Hepatocyte (in vitro differentiated cells): ENCODE measurements at regions not wholly inside any gene's neighbourhood (a gene's known extent, or its start where the extent isn't known, plus 50 kb on each side); places are given as distances from the start of the nearest gene placed in this dataset.

Source experiments
- EZH2 ChIP-seq: fragments of 200-600 bp; sonication (generic); IDR thresholded peaks from 2 replicates; pipeline ENCODE4 v1.6.1; 2016; ENCODE audit warnings: antibody characterized with exemption, mild to moderate bottlenecking, borderline replicate concordance
- EZH2phosphoT487 ChIP-seq: fragments of 200-600 bp; sonication (generic); IDR thresholded peaks from one replicate; pipeline ENCODE4 v1.6.1; 2018; ENCODE audit warnings: antibody characterized with exemption, mild to moderate bottlenecking, low read depth, moderate library complexity; ENCODE audit not compliant: unreplicated experiment, severe bottlenecking
- TF ChIP-seq, protein P1 (sequence below): fragments of 200-600 bp; sonication (generic); IDR thresholded peaks from 2 replicates; pipeline ENCODE4 v1.5.1; 2016; ENCODE audit warnings: antibody characterized with exemption, mild to moderate bottlenecking; ENCODE audit not compliant: poor library complexity

DNA sequence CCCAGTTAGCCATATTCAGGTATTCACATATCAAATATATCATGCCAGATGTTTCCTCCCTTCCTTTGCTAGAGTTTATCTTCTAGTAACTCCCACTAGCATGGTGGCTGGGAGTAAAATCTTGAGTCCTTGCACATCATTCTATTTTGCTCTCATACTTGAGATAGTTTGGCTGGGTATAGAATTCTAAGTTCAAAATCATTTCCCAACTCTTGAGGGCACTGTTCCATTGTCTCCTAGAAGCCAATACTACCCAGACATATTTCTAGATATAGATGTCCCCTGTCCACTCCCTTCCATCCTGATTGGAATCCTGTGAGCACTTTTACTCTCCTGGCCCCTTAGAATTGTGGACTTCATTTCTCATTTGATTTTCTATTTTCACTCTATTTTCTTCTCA is 104.7 kb downstream of the ZFP64 start:
- TF ChIP-seq, protein P1, sequence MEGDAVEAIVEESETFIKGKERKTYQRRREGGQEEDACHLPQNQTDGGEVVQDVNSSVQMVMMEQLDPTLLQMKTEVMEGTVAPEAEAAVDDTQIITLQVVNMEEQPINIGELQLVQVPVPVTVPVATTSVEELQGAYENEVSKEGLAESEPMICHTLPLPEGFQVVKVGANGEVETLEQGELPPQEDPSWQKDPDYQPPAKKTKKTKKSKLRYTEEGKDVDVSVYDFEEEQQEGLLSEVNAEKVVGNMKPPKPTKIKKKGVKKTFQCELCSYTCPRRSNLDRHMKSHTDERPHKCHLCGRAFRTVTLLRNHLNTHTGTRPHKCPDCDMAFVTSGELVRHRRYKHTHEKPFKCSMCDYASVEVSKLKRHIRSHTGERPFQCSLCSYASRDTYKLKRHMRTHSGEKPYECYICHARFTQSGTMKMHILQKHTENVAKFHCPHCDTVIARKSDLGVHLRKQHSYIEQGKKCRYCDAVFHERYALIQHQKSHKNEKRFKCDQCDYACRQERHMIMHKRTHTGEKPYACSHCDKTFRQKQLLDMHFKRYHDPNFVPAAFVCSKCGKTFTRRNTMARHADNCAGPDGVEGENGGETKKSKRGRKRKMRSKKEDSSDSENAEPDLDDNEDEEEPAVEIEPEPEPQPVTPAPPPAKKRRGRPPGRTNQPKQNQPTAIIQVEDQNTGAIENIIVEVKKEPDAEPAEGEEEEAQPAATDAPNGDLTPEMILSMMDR = no peak
- TF ChIP-seq EZH2 = no peak
- no peak for TF ChIP-seq EZH2phosphoT487
